T follicular helper cell (primary cell): ENCODE measurements at regions not wholly inside any gene's neighbourhood (a gene's known extent, or its start where the extent isn't known, plus 50 kb on each side); places are given as distances from the start of the nearest gene placed in this dataset.

Source experiments
- DNase-seq: peaks from one replicate; pipeline ENCODE4 v3.0.0-alpha.2; 2020; ENCODE audit warnings: low read depth

DNA sequence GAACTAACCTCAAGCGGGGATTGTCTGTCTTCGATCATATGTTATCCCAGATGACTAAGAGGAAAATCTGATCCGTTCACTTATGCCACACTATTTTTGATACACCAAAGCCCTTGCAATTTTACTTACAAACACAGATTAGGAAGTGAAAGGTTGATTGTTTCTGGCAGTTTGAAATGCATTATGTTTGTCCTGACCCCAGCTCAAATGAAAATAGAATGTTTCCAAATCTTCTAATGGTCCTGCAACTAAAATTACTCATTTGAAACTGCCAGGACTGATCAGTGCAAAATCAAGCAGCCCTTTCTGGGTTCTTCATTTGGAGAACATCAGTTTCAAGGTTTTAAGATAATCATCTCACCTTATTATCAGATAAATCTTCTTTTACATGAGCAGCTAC is 696.7 kb upstream of the WWC1 start:
- no peak for DNase-seq

DNA sequence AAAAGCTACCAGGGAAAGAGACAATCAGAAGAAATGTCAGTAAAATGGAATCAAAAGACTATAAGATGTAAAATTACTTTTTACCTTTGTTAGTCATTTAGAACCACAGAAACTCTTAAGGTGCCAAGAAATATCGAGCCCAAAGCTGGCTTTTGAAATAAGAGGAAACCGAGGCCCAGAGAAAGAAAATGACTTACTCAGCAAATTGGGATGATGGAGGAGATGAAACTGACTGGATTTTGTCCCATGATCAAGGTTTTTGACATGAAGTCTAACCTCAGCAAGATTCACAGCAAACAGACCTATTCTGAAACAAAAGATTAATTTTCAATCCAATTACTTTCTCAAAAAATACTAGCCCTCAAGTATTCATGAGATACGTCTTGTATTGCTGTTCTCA is 696.2 kb upstream of the WWC1 start:
- DNase-seq, result no peak

DNA sequence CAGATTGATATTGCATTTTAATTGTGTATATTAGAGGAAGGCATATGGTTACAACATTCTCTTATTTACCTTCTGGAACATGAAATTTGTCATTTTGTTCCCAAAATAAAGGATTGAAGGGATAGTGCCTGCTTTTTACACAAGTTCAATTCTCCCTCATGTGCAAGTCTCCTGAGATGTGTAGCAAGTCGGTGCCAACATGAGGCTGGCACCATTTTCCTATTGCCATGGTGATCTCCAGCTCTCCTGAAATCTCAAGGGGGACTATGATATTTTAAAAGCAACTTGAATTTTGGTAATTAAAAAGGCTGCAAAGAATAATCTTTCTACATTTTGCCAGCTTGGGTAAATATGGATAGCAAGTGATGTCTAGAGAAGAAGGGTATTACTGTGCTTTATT is 693.3 kb upstream of the WWC1 start:
- DNase-seq, result no peak

DNA sequence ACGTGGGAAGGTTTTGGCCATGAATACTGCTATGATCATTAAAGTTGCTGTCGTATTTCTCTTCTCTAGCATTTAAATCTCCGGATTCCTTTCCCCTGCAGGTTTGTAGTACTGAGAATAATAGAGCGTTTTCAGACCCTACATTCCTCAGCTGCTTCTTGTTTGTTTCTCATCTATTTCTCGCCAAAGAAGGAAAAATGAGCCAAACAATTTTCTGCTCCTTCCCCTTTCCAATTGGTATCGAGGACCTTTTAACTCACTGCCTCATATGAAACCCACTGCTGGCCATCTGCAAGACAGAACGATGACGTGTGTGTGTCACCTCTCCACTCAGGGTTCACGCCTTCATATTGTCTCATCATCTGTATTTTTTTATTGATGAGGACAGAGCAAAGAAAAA is 689.4 kb upstream of the WWC1 start:
- no peak for DNase-seq

DNA sequence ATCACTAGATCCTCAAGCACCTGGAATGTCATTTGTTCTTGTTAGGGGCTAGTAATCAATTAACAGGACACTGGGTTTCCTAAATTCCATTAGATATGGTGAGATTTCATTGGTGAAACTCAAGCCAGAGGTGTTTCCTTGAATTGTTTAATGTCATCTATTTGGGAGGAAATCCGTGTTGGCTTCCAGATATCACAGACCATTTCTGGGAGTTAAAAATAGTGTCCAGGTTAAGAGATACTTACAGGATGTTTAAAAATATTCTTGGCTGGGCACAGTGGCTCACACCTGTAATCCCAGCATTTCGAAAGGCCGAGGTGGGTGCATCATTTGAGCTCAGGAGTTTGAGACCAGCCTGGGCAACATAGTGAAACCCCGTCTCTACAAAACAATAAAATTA is 688.3 kb upstream of the WWC1 start:
- no peak for DNase-seq

DNA sequence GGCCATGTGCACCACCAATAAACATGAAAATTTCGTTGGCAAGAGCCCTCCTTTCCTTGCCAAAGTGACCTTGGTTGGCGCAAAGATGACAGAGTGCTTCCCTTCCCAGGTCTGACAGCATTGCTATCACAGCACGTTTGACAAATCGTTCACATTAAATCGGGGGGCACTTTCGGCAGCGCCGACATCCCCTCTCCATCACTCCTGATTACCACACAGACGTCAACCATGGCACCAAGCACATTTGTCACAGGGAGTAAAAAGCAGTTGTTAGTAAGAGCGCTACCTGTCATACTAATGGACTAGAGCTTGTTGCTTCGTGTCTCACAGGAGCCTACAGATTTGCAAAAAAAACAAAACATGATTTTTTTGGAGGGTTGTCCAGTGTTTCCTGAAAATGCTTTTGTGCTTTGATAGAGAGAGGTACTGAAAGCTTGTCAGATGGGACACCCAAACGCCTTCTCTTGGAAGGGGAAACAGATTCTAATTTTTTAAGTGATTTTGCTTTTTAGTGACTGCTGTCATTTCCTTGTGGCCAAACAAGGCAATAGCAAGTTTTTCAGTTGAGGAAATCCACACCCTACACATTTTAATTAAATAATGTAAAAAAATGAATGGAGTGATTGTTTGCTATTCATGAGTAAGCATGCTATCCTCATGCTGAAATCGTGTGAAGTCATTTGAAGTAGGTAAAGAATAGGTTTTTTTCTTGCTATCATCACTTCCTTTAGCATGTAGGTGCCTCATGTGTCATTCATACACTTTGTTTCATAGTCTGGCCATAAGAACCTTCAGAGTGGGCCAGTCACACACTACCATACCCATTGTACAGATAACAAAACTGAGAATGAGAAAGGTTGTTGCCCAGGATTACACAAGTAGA is 682.8 kb upstream of the WWC1 start:
- DNase-seq, result no peak

DNA sequence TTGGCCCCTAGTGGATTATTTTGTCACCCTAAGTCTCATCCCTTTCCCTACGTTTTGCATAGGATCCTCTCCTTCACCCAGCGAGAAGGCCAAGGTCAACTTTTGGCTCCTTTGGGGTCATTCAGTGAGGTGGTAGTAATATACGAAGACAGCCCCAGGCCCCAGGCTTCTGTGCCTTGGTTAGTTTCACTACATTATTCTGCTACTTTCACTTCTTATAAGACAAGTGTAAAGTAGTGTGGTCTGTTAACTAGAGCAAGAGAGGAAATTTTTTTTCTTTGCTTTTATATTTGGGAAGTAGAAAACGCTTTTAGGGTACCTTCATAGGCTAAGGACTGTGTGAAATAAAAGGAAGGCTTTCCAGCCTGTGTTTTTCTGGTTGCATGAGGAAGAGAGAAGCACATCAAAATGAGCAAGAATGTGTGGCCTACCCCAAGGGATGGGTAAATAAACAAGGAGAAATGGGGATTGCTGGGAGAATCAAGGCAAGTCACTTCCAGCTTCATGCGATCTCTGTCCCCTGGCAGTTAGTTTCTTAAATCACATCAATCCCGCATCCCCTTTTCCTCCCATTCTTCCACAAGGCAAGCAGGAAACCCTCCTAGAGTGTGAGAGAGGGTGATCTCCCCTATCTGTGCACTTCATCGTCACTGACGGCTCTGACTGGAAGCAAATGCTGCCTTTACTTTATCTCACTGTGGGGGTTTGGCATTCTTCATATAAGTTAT is 677.0 kb upstream of the WWC1 start:
- DNase-seq, result no peak

DNA sequence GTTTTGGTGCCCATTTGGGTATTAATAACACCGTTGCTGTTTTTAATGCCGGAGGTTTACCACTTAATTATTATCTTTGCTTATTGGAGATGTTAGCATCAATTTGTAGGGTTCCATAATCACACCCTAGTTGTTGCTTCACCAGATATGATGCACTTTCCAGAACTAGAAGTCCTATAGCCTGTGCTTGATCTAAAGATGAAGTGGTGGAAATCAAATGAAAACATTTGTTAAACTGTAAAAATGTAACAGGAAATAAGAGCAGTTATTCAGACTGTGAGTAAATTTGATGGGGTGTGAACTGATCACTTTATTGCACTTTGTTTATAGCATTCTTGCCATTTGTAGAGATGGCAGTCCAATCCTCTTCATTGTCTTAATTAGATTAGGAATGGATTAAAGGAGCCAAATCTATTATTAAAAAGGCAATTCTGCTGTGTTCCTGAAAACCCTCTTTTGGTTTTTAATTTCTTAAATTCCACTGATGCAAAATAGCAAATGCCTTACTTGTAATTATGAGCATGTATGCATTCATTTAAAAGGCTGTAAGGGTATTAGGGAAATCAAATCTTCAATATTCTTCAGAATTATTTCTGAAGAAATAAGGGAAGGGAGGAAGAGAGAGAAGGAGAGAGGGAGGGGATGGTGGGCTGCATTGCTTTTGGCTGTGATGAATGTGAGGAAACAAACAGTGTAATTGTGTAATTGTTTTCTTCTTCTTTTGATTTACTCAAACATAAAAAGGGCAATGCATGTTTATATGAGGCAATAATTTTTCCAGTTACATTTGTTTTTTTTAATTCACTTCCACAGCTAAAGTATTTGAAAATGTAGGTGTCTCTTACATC is 675.2 kb upstream of the WWC1 start:
- no peak for DNase-seq

DNA sequence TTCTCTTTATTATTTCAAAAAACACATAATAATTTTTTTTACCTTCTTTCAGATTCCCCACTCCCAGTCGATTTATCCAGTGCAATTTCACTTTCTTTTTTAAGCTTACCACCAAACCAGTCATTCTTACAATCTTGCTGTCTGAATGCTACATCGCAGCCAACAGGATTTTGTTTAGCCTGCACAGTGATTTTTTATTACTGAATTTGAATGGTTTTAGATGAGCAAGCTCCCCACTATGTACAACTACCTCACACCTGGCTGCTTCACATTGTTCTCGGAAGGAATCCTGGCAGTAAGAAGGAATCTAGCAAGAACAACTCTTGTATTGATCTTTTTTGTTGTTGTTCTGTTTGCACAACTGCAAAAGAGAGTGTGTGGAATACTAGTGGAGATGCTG is 668.1 kb upstream of the WWC1 start:
- DNase-seq, result no peak

DNA sequence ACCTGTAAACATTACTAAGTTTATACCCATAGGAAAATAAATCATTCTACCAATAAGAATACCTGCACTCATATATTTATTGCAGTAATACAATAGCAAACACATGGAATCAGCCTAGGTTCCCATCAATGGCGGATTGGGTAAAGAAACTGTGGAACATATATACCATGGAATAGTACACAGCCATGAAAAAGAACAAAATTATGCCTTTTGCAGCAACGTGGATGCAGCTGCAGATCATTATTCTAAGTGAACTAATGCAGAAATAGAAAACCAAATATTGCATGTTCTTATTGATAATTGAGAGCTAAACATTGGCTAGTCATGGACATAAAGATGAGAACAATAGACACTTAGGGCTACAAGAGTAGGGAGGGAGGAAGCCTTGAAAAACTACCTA is 667.4 kb upstream of the WWC1 start:
- DNase-seq, result no peak

DNA sequence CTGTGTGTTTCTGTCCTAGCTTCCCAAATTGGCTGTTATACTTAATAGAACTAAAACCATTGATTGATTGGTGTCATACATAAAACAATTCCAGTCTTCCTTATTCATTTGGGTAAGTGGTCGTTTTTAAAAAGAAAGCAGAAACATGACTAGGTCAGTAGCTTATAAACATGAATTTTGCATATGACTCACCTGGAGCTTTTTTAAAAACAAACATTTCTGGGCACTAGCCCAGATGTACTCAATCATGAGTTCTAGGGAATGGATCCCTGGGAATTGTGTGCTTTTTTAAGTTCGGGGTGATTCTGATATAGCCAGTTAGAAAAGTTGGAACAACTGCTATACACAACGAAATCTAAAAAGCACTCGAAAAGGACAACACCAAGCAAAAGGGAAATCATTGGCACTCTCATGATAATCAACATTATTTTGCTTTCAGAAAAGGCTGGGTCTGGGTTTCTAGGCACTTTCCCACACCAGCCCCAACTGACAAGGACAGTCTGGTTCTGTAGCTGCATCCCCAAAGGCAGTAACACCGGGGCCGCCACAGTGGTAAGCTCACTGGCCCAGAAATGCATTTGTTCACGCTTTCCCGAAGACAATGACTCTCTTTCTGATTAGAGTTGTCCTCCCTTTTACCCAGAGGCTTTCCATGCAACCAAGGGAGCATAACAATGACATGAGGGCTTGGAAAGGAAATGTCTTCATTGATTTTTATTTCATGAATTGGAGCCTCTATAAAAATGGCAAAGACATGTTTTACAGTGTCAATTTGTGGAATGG is 664.9 kb upstream of the WWC1 start:
- DNase-seq, result no peak

DNA sequence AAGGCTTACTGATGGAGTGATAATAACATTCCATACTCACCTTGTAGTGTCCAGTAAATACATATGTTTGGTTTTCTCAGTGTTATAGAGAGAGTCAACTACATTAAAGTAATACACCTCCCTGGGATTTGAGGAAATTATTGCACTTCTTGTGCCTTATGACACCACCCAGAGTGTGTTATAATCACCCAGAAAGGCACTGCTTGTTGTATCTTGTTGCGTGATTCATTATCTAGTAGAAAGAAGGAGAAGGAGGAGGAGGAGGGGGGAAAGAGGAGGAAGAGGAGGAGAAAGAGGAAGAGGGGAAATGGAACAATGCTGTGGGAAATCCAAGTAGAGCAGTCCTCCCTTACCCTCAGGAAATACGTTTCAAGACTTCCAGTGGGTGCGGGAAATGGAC is 661.8 kb upstream of the WWC1 start:
- no peak for DNase-seq

DNA sequence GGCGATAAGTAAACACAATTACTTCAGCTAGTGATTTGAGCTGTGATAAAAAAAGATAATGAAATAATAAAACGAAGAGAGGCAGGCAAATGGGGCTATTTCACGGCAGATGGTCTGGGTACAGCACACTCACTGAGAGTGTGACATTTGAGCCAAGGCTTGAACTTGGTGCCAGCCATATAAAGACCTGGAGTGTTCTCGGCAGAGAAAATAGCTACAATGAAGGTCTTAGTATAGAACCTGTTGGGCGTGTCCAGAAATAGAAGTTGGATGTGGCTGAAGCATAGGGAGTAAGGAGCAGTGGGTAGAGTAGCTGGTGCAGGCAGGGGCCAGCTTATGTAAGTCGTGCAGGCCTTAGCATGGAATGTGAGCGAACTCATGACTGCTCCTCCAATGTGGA is 660.3 kb upstream of the WWC1 start:
- no peak for DNase-seq

DNA sequence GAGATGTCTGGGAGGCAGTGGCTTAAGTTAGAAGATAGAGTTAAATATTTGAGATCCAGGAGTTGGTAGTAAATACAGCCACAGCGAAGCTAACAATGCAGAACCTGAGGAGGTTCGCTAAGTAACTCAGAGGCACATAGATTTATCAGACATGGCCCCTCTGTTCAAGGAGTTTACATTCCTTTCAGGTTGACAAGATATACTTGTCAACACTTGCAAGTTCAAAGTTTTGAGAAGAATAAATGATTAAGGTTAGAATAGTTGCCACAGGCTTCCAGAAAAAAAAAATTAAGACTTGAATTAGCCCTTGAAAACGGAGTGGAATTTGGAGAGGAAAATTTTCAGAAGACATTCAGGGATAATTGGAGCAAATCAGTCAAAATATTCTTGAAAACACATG is 658.3 kb upstream of the WWC1 start:
- no peak for DNase-seq

DNA sequence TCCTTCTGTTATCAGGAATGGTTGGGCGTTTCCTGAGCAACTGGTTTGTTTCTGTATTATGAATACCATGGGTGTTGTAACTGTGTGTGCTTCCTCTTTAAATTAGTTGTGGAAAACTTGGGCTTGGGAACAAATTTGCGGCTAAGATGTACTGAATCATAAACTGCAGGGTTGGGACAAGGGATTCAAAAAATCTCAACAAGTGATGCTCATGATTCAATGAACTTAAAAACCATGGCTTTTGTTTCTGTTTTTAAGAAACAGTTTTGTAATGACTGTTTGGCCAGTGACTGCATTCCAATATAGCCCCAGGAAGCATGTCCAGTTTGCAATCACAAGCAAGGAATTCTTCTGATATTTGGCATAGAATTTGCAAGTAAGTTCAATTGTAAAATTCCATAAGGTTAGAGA is 657.5 kb upstream of the WWC1 start:
- no peak for DNase-seq

DNA sequence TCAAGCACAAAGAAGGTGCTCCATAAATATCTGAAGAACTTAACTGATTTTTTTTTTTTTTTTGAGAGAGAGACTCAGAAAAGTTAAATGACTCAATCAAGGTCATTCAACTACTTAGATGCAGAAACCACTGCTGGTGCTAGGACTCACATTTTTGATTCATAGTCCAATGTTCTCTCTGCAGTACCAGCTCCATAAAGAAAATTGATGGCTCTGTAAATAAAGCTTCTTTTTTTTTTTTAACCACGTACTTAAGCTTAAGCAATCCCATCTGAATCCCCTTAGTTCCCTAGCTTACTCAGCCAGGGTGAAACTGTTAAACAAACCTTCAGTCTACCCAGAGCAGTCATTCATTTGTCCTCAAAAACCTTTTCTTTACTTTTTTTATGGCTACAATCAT is 657.0 kb upstream of the WWC1 start:
- DNase-seq, result no peak

DNA sequence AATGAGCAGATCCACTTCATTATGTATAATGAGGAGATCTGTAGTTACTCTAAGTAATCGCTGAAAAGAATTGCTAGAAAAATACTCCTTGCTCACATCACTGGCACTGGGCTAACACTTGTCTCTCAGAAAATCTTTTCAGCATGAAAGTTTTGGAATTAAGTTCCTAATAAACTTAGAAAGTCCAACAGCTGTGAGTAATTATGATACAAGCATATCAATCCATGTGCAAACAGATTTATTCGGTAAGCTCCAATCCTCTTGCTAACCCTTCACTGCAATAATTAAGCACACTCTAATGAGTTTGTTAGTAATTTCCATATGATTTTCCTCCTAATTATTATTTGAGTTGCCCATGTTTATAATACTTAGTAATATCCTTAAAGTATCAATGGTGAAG is 652.6 kb upstream of the WWC1 start:
- no peak for DNase-seq

DNA sequence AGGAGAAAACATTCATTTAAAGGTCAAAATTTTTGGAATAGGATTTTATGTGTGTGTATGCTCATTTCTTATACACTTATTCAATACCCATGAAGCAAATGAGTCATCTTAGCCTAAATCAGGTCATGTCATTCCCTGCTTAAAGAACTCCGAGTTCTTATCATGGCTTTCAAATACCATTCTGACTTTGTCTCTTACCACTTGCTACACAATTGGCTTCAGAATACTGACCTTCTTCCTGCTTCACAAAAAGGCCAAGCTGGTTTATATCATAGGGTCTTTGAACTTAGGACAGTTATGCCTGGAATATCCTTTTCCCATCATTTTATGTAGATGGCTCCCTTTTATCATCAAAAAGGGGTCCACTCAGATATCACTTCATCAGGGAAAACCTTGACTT is 652.2 kb upstream of the WWC1 start:
- DNase-seq, result no peak

DNA sequence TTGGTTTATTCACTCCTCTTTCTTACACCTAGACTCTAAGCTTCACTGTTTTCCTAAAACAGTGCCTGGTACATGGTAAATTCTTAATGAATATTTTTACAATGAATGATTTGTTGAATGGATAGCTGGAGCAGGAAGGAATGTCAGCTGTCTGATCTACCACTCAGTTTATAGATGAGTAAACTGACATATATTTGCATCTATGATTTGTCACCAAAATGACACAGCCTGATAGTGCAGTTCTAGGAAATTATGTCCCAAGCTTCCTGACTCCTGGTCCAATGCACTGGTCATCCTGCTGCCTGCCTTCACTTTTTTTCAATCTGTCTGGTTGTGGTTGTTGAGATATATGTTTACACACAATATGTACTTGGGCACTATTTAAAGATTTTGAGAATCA is 651.7 kb upstream of the WWC1 start:
- DNase-seq, result no peak

DNA sequence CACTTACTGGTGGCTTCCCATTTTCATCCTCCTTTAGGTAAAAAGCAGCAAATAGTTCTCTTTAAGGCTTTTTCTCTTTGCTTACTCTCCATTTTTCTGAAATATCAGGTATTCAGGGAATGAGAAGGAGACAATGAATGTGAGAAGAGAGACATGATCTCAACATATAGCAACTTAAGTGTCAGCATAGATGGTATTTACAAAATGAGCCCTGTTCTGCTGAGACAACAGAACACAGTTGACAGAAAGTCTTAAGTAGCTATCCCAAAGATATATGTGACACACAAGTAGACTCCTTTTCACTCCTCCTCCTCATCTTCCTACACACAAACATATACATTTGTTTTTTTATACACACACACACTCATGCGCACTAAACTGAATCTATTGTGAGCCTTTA is 649.3 kb upstream of the WWC1 start:
- DNase-seq, result no peak

DNA sequence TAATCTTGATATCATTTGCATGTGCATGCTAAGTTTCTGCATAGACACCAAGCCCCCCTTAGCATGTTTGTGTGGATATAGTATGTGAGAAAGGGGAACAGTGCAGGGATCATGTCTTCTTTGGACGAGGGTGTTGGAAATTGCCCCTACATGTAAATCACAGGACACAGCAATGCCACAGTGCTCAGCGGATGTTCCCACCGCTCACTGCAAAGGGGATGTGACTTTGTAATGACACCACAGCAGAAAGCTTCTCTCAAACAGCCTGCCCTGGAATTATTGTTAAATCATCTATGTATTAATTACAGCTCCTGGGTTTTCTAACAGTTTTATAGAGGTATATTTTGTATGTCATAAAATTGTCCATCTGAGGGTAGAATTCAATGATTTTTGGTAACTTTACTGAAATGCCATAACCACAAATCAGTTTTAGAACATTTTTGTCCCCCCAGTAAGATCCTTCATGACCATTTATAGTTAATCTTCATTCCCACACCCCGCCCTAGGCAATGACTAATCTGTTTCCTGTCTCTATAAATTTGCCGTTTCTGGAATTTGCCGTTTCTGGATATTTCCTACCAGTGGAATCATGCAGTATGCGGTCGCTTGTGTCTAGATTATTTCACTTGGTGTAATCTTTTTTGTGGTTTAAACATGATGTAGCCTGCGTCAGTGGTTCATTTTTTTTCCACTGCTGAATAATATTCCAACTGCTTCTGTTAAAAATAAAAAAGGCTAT is 648.5 kb upstream of the WWC1 start:
- no peak for DNase-seq
